Progenitor cell of endocrine pancreas (in vitro differentiated cells): ENCODE measurements at regions not wholly inside any gene's neighbourhood (a gene's known extent, or its start where the extent isn't known, plus 50 kb on each side); places are given as distances from the start of the nearest gene placed in this dataset.

Source experiments
- DNase-seq: peaks from one replicate; pipeline ENCODE4 v3.0.0; 2021; ENCODE audit warnings: low spot score; ENCODE audit not compliant: unreplicated experiment
- H3K27ac Mint-ChIP-seq: 2 replicates; pipeline ENCODE4 v1.8.0; 2021; ENCODE audit warnings: mild to moderate bottlenecking, moderate library complexity, mixed read lengths
- H3K27me3 Mint-ChIP-seq: 2 replicates; pipeline ENCODE4 v1.8.0; 2021; ENCODE audit warnings: mixed read lengths
- H3K36me3 Mint-ChIP-seq: 2 replicates; pipeline ENCODE4 v1.8.0; 2022; ENCODE audit warnings: mixed read lengths; ENCODE audit not compliant: insufficient read depth
- H3K4me1 Mint-ChIP-seq: 2 replicates; pipeline ENCODE4 v1.8.0; 2021; ENCODE audit warnings: low read depth, mixed read lengths
- H3K4me3 Mint-ChIP-seq: 2 replicates; pipeline ENCODE4 v1.8.0; 2021; ENCODE audit warnings: low read depth, mild to moderate bottlenecking, moderate library complexity, mixed read lengths
- H3K9me3 Mint-ChIP-seq: 2 replicates; pipeline ENCODE4 v1.8.0; 2021; ENCODE audit warnings: low read depth, mixed read lengths
- TF ChIP-seq, protein P1 (sequence below): fragments of 200-600 bp; sonication (generic); IDR thresholded peaks from one replicate; pipeline ENCODE4 v1.5.0; 2021; ENCODE audit warnings: antibody characterized with exemption, mild to moderate bottlenecking; ENCODE audit not compliant: unreplicated experiment

DNA sequence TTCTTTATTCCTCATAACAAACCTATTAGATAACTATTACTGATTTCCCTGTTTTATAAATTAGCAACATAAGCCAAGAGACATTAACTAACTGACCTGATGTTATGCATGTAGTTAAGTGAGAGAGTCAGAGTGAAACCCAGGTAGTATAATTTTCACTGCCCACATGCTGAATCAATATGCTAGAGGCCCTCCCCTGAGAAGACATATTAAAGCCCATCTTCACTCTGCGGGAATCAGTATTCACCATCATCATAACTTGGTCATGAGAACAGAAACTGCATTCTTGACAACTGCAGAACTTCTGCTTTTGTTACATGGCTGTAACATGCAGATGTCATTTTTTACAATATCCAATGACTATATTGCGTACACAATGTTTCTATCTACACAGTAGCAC lies 1324.3 kb downstream of the ARAP2 start:
- no peaks in the 10 kb centered on the region for H3K4me1 Mint-ChIP-seq
- no peaks in the 10 kb centered on the region for H3K36me3 Mint-ChIP-seq
- DNase-seq, result no peak
- no peak overlapping the region for H3K27ac Mint-ChIP-seq
- no peaks in the 10 kb centered on the region for H3K27me3 Mint-ChIP-seq
- H3K9me3 Mint-ChIP-seq, result no peaks in the 10 kb centered on the region
- H3K4me3 Mint-ChIP-seq, result no peak overlapping the region
- TF ChIP-seq, protein P1, sequence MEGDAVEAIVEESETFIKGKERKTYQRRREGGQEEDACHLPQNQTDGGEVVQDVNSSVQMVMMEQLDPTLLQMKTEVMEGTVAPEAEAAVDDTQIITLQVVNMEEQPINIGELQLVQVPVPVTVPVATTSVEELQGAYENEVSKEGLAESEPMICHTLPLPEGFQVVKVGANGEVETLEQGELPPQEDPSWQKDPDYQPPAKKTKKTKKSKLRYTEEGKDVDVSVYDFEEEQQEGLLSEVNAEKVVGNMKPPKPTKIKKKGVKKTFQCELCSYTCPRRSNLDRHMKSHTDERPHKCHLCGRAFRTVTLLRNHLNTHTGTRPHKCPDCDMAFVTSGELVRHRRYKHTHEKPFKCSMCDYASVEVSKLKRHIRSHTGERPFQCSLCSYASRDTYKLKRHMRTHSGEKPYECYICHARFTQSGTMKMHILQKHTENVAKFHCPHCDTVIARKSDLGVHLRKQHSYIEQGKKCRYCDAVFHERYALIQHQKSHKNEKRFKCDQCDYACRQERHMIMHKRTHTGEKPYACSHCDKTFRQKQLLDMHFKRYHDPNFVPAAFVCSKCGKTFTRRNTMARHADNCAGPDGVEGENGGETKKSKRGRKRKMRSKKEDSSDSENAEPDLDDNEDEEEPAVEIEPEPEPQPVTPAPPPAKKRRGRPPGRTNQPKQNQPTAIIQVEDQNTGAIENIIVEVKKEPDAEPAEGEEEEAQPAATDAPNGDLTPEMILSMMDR, result no peak

DNA sequence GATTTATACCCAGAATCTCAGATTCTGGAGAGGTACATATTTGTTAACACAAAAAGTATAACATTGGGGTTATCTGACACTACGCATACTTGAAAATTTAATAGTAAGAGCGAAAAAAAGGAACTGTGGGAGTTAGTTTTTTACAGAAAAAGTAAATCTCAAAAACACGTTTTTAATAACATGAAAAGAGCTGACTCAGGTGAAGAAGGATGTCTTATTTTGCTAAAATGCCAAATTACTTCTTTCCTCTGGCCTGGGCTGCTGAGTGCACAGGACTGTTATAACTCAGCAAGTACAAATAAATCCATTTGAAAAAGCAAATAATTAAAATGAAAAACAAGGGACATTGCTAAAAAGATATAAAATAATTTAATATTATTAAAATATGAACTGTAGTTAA lies 1322.9 kb downstream of the ARAP2 start:
- DNase-seq, result no peak
- Mint-ChIP-seq H3K36me3 (no peaks in the 10 kb centered on the region), H3K4me1 (no peaks in the 10 kb centered on the region), H3K27me3 (no peaks in the 10 kb centered on the region), H3K4me3 (no peak overlapping the region), H3K27ac (no peak overlapping the region), H3K9me3 (no peaks in the 10 kb centered on the region)
- TF ChIP-seq, protein P1, result no peak

DNA sequence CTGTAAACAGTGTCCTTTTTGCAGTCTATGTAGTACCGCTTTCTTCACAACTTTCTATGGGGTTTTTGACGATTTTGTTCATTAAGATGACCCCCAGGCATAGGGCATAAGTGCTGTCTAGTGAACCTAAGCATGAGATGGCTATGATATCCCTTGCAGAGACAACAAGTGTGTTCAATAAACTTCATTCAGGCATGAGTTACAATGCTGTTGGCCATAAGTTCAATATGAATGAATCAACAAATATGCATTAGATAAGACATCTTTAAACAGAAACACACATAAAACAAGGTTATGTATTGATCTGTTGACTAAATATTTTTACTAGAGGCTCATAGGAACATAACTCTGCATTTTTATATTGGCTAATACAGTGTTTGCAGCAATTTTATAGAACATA lies 1322.0 kb downstream of the ARAP2 start:
- no peaks in the 10 kb centered on the region for H3K36me3 Mint-ChIP-seq
- no peaks in the 10 kb centered on the region for H3K4me1 Mint-ChIP-seq
- no peak overlapping the region for H3K27ac Mint-ChIP-seq
- H3K9me3 Mint-ChIP-seq, result no peaks in the 10 kb centered on the region
- DNase-seq, result no peak
- no peak overlapping the region for H3K4me3 Mint-ChIP-seq
- TF ChIP-seq, protein P1, result no peak
- no peaks in the 10 kb centered on the region for H3K27me3 Mint-ChIP-seq

DNA sequence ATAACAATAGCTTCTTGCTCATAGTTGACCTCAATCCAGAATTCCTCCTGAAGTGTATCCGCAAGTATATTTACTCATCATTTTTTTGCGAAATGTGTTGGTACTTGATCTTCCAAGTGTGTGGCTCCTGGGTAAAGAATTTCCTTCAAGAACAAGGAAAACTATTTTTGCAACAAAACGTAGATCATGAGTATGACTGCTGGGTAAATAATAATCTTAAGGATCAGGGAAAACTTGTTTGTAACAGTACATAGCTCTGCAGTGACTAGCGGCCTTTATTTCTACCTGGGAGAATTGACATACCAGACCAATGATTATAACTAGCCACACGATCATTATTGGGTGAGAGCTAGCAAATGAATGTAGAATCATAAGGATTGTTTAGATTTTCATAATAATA lies 1311.7 kb downstream of the ARAP2 start:
- H3K36me3 Mint-ChIP-seq, result no peaks in the 10 kb centered on the region
- no peak for DNase-seq
- no peaks in the 10 kb centered on the region for H3K27me3 Mint-ChIP-seq
- no peaks in the 10 kb centered on the region for H3K4me1 Mint-ChIP-seq
- H3K4me3 Mint-ChIP-seq, result no peak overlapping the region
- TF ChIP-seq, protein P1, result no peak
- peaks cover 3% of the 10 kb centered on the region for H3K9me3 Mint-ChIP-seq
- no peak overlapping the region for H3K27ac Mint-ChIP-seq

DNA sequence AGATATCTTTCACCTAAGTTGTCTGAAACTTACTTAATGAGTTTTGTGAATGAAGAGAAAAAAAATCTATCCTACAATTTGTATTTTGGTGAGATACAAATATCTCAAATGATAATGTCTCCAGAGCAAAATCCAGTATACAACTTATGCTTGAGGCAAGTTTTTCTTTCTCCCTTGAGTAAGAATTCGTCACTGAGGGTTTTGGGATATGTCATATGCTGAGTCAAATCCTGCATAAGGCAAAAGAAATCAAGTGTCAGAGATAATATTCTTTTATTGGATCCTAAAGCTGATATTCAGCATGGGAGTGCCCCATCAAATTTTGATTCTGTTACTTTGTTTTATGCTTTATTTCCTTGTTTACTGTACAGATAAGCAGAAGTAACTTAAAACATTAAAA lies 1308.6 kb downstream of the ARAP2 start:
- DNase-seq, result no peak
- peaks cover 3% of the 10 kb centered on the region for H3K9me3 Mint-ChIP-seq
- H3K27ac Mint-ChIP-seq, result no peak overlapping the region
- H3K36me3 Mint-ChIP-seq, result no peaks in the 10 kb centered on the region
- H3K4me1 Mint-ChIP-seq, result no peaks in the 10 kb centered on the region
- H3K27me3 Mint-ChIP-seq, result no peaks in the 10 kb centered on the region
- TF ChIP-seq, protein P1, result no peak
- no peak overlapping the region for H3K4me3 Mint-ChIP-seq
